ENCODE measurements at regions not wholly inside any gene's neighbourhood (a gene's known extent, or its start where the extent isn't known, plus 50 kb on each side); places are given as distances from the start of the nearest gene placed in this dataset.

- Histone ChIP-seq H3K27me3 (ENCODE audit: control insufficient read depth in 2 of 2, insufficient read depth in 2 of 2, low read length in 2 of 2) (no peaks in the 10 kb centered on the region), H3K27ac (ENCODE audit: low read depth in 2 of 2, low read length in 2 of 2) (no peak overlapping the region), H3K4me3 (ENCODE audit: low read length in 2 of 2) (no peak overlapping the region), H3K4me1 (ENCODE audit: control insufficient read depth in 2 of 2, insufficient read depth in 2 of 2, low read length in 2 of 2) (peaks cover 0 to under 1% of the 10 kb centered on the region in 2 donors), H3K9ac (ENCODE audit: low read depth in 1 of 2, low read length in 2 of 2) (no peak overlapping the region), H3K9me3 (ENCODE audit: control insufficient read depth in 2 of 2, low read length in 2 of 2) (no peaks in the 10 kb centered on the region), H3K36me3 (ENCODE audit: control insufficient read depth in 2 of 2, insufficient read depth in 2 of 2, low read length in 2 of 2) (no peaks in the 10 kb centered on the region)
These were observed 300.6 kb upstream of the LMCD1 start for GRCh38 chr3:8200996-8201395.

DNA sequence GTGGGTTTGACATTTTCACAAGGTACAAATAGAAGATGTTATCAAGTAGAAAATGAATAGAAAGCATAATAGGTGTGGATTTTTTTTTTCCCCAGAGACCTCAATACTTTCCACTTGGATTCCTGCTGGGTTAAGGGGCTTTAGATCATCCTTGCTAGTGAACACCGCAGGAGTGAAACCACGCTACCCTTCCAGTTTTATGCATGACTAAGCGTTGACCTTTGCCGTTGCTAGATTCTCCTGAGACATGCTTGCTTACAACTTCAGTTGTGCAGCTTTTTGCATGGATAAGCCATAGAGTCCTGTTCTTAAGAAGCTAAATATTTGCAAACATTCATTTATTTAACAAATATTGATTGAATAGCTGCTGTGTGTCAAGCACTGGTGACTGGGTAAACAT is 299.7 kb upstream of the LMCD1 start:
- H3K27ac ChIP-seq (ENCODE audit: low read depth in 2 of 2, low read length in 2 of 2) = no peak overlapping the region
- H3K36me3 ChIP-seq (ENCODE audit: control insufficient read depth in 2 of 2, insufficient read depth in 2 of 2, low read length in 2 of 2) = no peaks in the 10 kb centered on the region
- H3K4me3 ChIP-seq (ENCODE audit: low read length in 2 of 2) = no peak overlapping the region
- no peaks in the 10 kb centered on the region for H3K27me3 ChIP-seq (ENCODE audit: control insufficient read depth in 2 of 2, insufficient read depth in 2 of 2, low read length in 2 of 2)
- H3K4me1 ChIP-seq (ENCODE audit: control insufficient read depth in 2 of 2, insufficient read depth in 2 of 2, low read length in 2 of 2) = peaks cover 0 to 3% of the 10 kb centered on the region in 2 donors
- no peak overlapping the region for H3K9ac ChIP-seq (ENCODE audit: low read depth in 1 of 2, low read length in 2 of 2)
- no peaks in the 10 kb centered on the region for H3K9me3 ChIP-seq (ENCODE audit: control insufficient read depth in 2 of 2, low read length in 2 of 2)

DNA sequence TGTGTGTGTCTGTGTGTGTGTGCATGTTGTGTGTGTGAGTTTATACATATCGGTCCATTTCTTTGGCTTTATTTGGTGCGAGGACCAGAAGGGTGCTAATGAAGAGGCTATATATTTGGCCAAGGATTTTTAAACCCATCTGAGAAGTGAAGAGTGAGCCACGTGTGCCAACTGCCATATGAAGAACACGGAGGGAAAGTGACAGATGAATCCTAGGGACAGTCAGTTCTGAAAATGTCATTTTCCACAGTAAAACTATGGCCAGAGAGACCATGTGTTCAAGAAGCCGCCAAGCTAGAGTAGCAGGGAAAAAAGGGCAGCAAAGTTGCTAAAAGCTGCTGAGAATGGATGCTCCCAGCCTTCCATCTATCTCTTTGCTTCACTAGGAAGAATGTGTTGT is 297.3 kb upstream of the LMCD1 start:
- H3K4me1 ChIP-seq (ENCODE audit: control insufficient read depth in 2 of 2, insufficient read depth in 2 of 2, low read length in 2 of 2) = peaks cover 0 to 3% of the 10 kb centered on the region in 2 donors
- no peak overlapping the region for H3K4me3 ChIP-seq (ENCODE audit: low read length in 2 of 2)
- no peaks in the 10 kb centered on the region for H3K9me3 ChIP-seq (ENCODE audit: control insufficient read depth in 2 of 2, low read length in 2 of 2)
- H3K27ac ChIP-seq (ENCODE audit: low read depth in 2 of 2, low read length in 2 of 2) = no peak overlapping the region
- H3K27me3 ChIP-seq (ENCODE audit: control insufficient read depth in 2 of 2, insufficient read depth in 2 of 2, low read length in 2 of 2) = no peaks in the 10 kb centered on the region
- no peak overlapping the region for H3K9ac ChIP-seq (ENCODE audit: low read depth in 1 of 2, low read length in 2 of 2)
- no peaks in the 10 kb centered on the region for H3K36me3 ChIP-seq (ENCODE audit: control insufficient read depth in 2 of 2, insufficient read depth in 2 of 2, low read length in 2 of 2)

DNA sequence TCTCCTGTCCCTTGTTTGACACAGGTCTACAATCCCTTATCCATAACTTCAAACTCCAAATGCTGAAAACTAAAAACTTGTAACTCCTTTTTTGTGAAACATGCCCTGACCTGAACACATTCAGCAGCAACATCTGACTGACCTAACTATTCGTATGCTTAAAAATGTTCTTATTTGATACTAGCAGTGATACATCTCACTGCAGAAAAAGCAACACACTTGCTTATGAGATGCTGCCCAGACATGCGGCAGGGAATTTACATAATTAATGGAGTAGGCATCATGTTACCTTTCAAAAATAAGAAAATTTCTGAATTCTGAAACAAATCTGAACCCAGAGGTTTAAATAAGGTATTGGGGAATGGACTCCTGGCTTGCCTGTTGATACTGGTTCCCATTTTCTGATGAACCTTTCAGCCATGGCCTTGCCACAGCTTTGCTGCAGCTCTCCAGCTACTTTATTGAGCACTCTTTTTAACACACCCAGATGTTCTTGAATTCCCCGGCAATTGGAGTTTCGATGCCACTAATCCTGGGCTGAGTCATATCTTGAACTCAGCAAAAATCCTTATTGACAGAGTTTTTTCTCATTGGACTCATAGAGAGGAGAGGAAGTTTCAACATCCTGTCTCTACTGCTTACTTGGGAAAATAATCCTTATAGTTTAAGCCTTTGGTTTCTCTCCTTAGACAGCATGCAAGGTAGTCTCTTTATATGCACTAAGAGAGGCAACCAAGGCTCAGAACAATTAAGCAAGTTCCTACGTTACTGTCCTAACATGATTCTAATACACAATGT is 296.6 kb upstream of the LMCD1 start:
- Histone ChIP-seq H3K9ac (ENCODE audit: low read depth in 1 of 2, low read length in 2 of 2) (no peak overlapping the region), H3K4me3 (ENCODE audit: low read length in 2 of 2) (no peak overlapping the region), H3K36me3 (ENCODE audit: control insufficient read depth in 2 of 2, insufficient read depth in 2 of 2, low read length in 2 of 2) (no peaks in the 10 kb centered on the region), H3K27me3 (ENCODE audit: control insufficient read depth in 2 of 2, insufficient read depth in 2 of 2, low read length in 2 of 2) (no peaks in the 10 kb centered on the region), H3K4me1 (ENCODE audit: control insufficient read depth in 2 of 2, insufficient read depth in 2 of 2, low read length in 2 of 2) (peaks cover 0 to 3% of the 10 kb centered on the region in 2 donors), H3K9me3 (ENCODE audit: control insufficient read depth in 2 of 2, low read length in 2 of 2) (no peaks in the 10 kb centered on the region), H3K27ac (ENCODE audit: low read depth in 2 of 2, low read length in 2 of 2) (no peak overlapping the region)

GRCh38 chr3:8205881-8206280 is 295.7 kb upstream of the LMCD1 start:
- H3K9me3 ChIP-seq (ENCODE audit: control insufficient read depth in 2 of 2, low read length in 2 of 2) = no peaks in the 10 kb centered on the region
- no peak overlapping the region for H3K27ac ChIP-seq (ENCODE audit: low read depth in 2 of 2, low read length in 2 of 2)
- no peaks in the 10 kb centered on the region for H3K36me3 ChIP-seq (ENCODE audit: control insufficient read depth in 2 of 2, insufficient read depth in 2 of 2, low read length in 2 of 2)

GRCh38 chr3:8206971-8207617 is 294.5 kb upstream of the LMCD1 start:
- H3K4me1 ChIP-seq (ENCODE audit: control insufficient read depth in 2 of 2, insufficient read depth in 2 of 2, low read length in 2 of 2) = peaks cover 0 to 3% of the 10 kb centered on the region in 2 donors

More at GRCh38 chr3:8205881-8206280, 295.7 kb upstream of the LMCD1 start:
- Histone ChIP-seq H3K9ac (ENCODE audit: low read depth in 1 of 2, low read length in 2 of 2) (no peak overlapping the region), H3K27me3 (ENCODE audit: control insufficient read depth in 2 of 2, insufficient read depth in 2 of 2, low read length in 2 of 2) (no peaks in the 10 kb centered on the region), H3K4me1 (ENCODE audit: control insufficient read depth in 2 of 2, insufficient read depth in 2 of 2, low read length in 2 of 2) (peaks cover 0 to 3% of the 10 kb centered on the region in 2 donors), H3K4me3 (ENCODE audit: low read length in 2 of 2) (no peak overlapping the region)

DNA sequence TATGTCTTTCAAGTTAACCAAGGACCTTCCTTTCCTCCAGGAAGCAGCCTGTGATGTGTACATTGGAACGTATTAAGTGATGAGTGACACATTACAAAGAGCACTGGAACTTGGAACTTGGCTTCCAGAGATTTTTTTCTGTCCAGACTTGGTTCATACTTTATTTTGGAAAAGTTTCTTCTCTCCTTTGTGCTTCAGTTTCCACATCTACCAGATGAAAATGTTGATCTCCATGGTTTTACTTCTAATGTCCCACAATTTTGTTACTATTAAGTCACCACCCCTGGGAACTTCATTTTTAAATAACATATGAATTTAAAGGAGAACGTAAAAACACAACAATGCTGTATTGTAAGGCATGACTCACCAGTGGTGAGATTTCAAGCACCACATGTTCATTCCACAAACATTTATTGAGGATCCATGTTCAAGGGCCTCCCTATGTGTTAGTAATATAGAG is 290.7 kb upstream of the LMCD1 start:
- no peak overlapping the region for H3K9ac ChIP-seq (ENCODE audit: low read depth in 1 of 2, low read length in 2 of 2)
- H3K27ac ChIP-seq (ENCODE audit: low read depth in 2 of 2, low read length in 2 of 2) = no peak overlapping the region
- H3K36me3 ChIP-seq (ENCODE audit: control insufficient read depth in 2 of 2, insufficient read depth in 2 of 2, low read length in 2 of 2) = no peaks in the 10 kb centered on the region
- no peak overlapping the region for H3K4me3 ChIP-seq (ENCODE audit: low read length in 2 of 2)
- H3K4me1 ChIP-seq (ENCODE audit: control insufficient read depth in 2 of 2, insufficient read depth in 2 of 2, low read length in 2 of 2) = peaks cover 0 to 3% of the 10 kb centered on the region in 2 donors
- H3K27me3 ChIP-seq (ENCODE audit: control insufficient read depth in 2 of 2, insufficient read depth in 2 of 2, low read length in 2 of 2) = no peaks in the 10 kb centered on the region
- no peaks in the 10 kb centered on the region for H3K9me3 ChIP-seq (ENCODE audit: control insufficient read depth in 2 of 2, low read length in 2 of 2)

More at GRCh38 chr3:8206971-8207617, 294.5 kb upstream of the LMCD1 start:
- no peak overlapping the region for H3K4me3 ChIP-seq (ENCODE audit: low read length in 2 of 2)
- H3K36me3 ChIP-seq (ENCODE audit: control insufficient read depth in 2 of 2, insufficient read depth in 2 of 2, low read length in 2 of 2) = no peaks in the 10 kb centered on the region
- no peaks in the 10 kb centered on the region for H3K27me3 ChIP-seq (ENCODE audit: control insufficient read depth in 2 of 2, insufficient read depth in 2 of 2, low read length in 2 of 2)
- no peaks in the 10 kb centered on the region for H3K9me3 ChIP-seq (ENCODE audit: control insufficient read depth in 2 of 2, low read length in 2 of 2)
- no peak overlapping the region for H3K27ac ChIP-seq (ENCODE audit: low read depth in 2 of 2, low read length in 2 of 2)
- no peak overlapping the region for H3K9ac ChIP-seq (ENCODE audit: low read depth in 1 of 2, low read length in 2 of 2)

GRCh38 chr3:8212794-8213193 is 288.8 kb upstream of the LMCD1 start:
- Histone ChIP-seq H3K4me3 (ENCODE audit: low read length in 2 of 2) (no peak overlapping the region), H3K9me3 (ENCODE audit: control insufficient read depth in 2 of 2, low read length in 2 of 2) (no peaks in the 10 kb centered on the region), H3K27me3 (ENCODE audit: control insufficient read depth in 2 of 2, insufficient read depth in 2 of 2, low read length in 2 of 2) (no peaks in the 10 kb centered on the region), H3K9ac (ENCODE audit: low read depth in 1 of 2, low read length in 2 of 2) (no peak overlapping the region), H3K4me1 (ENCODE audit: control insufficient read depth in 2 of 2, insufficient read depth in 2 of 2, low read length in 2 of 2) (no peaks in the 10 kb centered on the region), H3K36me3 (ENCODE audit: control insufficient read depth in 2 of 2, insufficient read depth in 2 of 2, low read length in 2 of 2) (no peaks in the 10 kb centered on the region), H3K27ac (ENCODE audit: low read depth in 2 of 2, low read length in 2 of 2) (no peak overlapping the region)

DNA sequence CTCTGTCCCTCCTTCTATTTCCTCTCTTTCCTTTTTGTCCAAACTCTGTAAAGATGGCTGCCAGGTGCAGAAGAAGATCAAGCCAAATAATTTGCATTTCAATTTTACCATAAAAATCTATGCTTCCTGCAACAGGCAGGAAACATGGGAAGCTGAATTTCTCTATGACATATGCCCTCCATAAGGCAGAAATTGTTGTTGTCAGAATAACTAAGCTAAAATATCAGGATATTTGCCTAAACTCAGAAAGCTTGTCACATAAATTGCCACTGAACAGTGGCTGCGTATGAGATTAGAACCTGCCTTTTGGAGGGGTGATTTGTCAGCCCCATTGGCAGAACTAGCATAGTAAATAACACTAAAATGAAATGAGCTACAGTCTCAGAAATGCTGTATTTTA is 288.3 kb upstream of the LMCD1 start:
- no peaks in the 10 kb centered on the region for H3K9me3 ChIP-seq (ENCODE audit: control insufficient read depth in 2 of 2, low read length in 2 of 2)
- H3K4me3 ChIP-seq (ENCODE audit: low read length in 2 of 2) = no peak overlapping the region
- no peak overlapping the region for H3K27ac ChIP-seq (ENCODE audit: low read depth in 2 of 2, low read length in 2 of 2)
- no peaks in the 10 kb centered on the region for H3K4me1 ChIP-seq (ENCODE audit: control insufficient read depth in 2 of 2, insufficient read depth in 2 of 2, low read length in 2 of 2)
- no peak overlapping the region for H3K9ac ChIP-seq (ENCODE audit: low read depth in 1 of 2, low read length in 2 of 2)
- no peaks in the 10 kb centered on the region for H3K36me3 ChIP-seq (ENCODE audit: control insufficient read depth in 2 of 2, insufficient read depth in 2 of 2, low read length in 2 of 2)
- H3K27me3 ChIP-seq (ENCODE audit: control insufficient read depth in 2 of 2, insufficient read depth in 2 of 2, low read length in 2 of 2) = no peaks in the 10 kb centered on the region

DNA sequence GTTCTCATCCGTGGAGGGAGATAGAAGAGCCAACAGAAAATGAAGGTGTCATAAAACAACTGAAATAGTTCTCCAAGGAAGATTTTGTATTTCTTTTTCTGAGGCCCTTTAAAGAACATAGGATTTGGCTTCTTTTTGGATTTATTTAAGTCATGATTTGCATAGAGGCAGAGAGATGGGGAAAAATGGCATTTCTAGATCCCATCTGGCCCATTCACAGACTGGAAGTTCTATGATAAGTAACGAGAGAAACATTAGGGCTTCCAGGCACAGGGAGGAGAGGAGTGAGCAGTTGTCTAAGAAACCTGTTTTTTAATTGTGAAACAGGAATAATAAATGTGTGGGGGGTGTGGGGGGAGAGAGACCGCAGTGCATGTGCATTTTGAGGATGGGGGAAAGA is 285.8 kb upstream of the LMCD1 start:
- Histone ChIP-seq H3K27ac (ENCODE audit: low read depth in 2 of 2, low read length in 2 of 2) (no peak overlapping the region), H3K36me3 (ENCODE audit: control insufficient read depth in 2 of 2, insufficient read depth in 2 of 2, low read length in 2 of 2) (no peaks in the 10 kb centered on the region), H3K27me3 (ENCODE audit: control insufficient read depth in 2 of 2, insufficient read depth in 2 of 2, low read length in 2 of 2) (no peaks in the 10 kb centered on the region), H3K4me3 (ENCODE audit: low read length in 2 of 2) (no peak overlapping the region), H3K4me1 (ENCODE audit: control insufficient read depth in 2 of 2, insufficient read depth in 2 of 2, low read length in 2 of 2) (no peaks in the 10 kb centered on the region), H3K9ac (ENCODE audit: low read depth in 1 of 2, low read length in 2 of 2) (no peak overlapping the region), H3K9me3 (ENCODE audit: control insufficient read depth in 2 of 2, low read length in 2 of 2) (no peaks in the 10 kb centered on the region)

Data from mucosa of rectum (tissue), 2 donors.